T-cell (primary cell): ENCODE measurements at regions not wholly inside any gene's neighbourhood (a gene's known extent, or its start where the extent isn't known, plus 50 kb on each side); places are given as distances from the start of the nearest gene placed in this dataset.

Experiments
- ATAC-seq, 4 experiments: fragments of 200-7000 bp in 3 of 4; fragments of 150-1000 bp in 1 of 4; cut with Tn5 transposase; replicated peaks in 1 of 4; 1 replicate in 3 of 4; 2 replicates in 1 of 4; pipeline ENCODE4 v1.10.0; 2021; ENCODE audit warnings: moderate library complexity in 3 of 4, mild to moderate bottlenecking in 2 of 4, moderate number of reproducible peaks in 1 of 4
- CTCF ChIA-PET, 2 donors: fragments of 300-600 bp; sonication (Branson Sonifier 250); formaldehyde crosslinking; loops; one replicate each; lab custom pipeline; 2022; ENCODE audit warnings: antibody characterized with exemption in 2 of 2; lab: Charles Lee
- POLR2A ChIA-PET, 2 donors: fragments of 300-600 bp; sonication (Branson Sonifier 250); formaldehyde crosslinking; loops; one replicate each; lab custom pipeline; 2022; ENCODE audit warnings: antibody characterized with exemption in 2 of 2; lab: Charles Lee
- DNase-seq, 35 experiments: peaks; one replicate each; pipeline versions ENCODE4 v3.0.0 to v3.0.0-alpha.2; 2013 to 2023
- H3K27ac ChIP-seq: one replicate; pipeline ENCODE4 v1.5.1; 2013; ENCODE audit warnings: low read length
- H3K27me3 ChIP-seq, 2 experiments: replicated peaks in 1 of 2; 1 replicate in 1 of 2; 2 replicates in 1 of 2; pipeline versions ENCODE4 v1.6.1 to v1.7.0; 2013; ENCODE audit warnings: low read length in 1 of 2, mixed read lengths in 1 of 2; ENCODE audit not compliant: control insufficient read depth in 2 of 2, insufficient read depth in 2 of 2; ENCODE audit errors: extremely low read depth in 1 of 2
- H3K36me3 ChIP-seq, 2 donors: 1 replicate in 1 of 2; 2 replicates in 1 of 2; pipeline versions ENCODE4 v1.6.1 to v1.7.0; 2013; ENCODE audit warnings: low read length in 1 of 2; ENCODE audit not compliant: control insufficient read depth in 2 of 2, insufficient read depth in 1 of 2; ENCODE audit errors: extremely low read depth in 1 of 2
- H3K4me1 ChIP-seq, 2 experiments: 1 replicate in 1 of 2; 2 replicates in 1 of 2; pipeline versions ENCODE4 v1.6.1 to v1.7.0; 2013; ENCODE audit warnings: low read length in 2 of 2, mixed read lengths in 1 of 2; ENCODE audit not compliant: insufficient read depth in 2 of 2, control insufficient read depth in 1 of 2; ENCODE audit errors: extremely low read depth in 1 of 2
- H3K4me3 ChIP-seq, 2 donors: 1 replicate in 1 of 2; 2 replicates in 1 of 2; pipeline versions ENCODE4 v1.5.1 to v1.7.0; 2013; ENCODE audit warnings: mild to moderate bottlenecking in 2 of 2, low read length in 1 of 2, moderate library complexity in 1 of 2; ENCODE audit not compliant: control insufficient read depth in 1 of 2; ENCODE audit errors: extremely low read depth in 1 of 2
- H3K9me3 ChIP-seq: 2 replicates; pipeline ENCODE4 v1.7.0; 2013
- H3K27ac Mint-ChIP-seq, 2 donors: one replicate each; pipeline ENCODE4 v1.8.0; 2020 to 2021; ENCODE audit warnings: mild to moderate bottlenecking in 2 of 2, mixed read lengths in 2 of 2
- H3K27me3 Mint-ChIP-seq, 2 donors: one replicate each; pipeline ENCODE4 v1.8.0; 2021 to 2022; ENCODE audit warnings: mixed read lengths in 2 of 2
- H3K36me3 Mint-ChIP-seq: one replicate; pipeline ENCODE4 v1.8.0; 2021; ENCODE audit warnings: mixed read lengths
- H3K4me1 Mint-ChIP-seq, 3 donors: one replicate each; pipeline ENCODE4 v1.8.0; 2020 to 2022; ENCODE audit warnings: mixed read lengths in 3 of 3, mild to moderate bottlenecking in 1 of 3
- H3K4me3 Mint-ChIP-seq, 3 donors: one replicate each; pipeline ENCODE4 v1.8.0; 2020 to 2022; ENCODE audit warnings: mild to moderate bottlenecking in 3 of 3, mixed read lengths in 3 of 3, moderate library complexity in 3 of 3
- H3K9me3 Mint-ChIP-seq, 3 donors: one replicate each; pipeline ENCODE4 v1.8.0; 2020 to 2022; ENCODE audit warnings: mixed read lengths in 3 of 3
- WGBS: methylation state at CpG from one replicate; pipeline ENCODE4 v1.1.5; 2013; ENCODE audit warnings: missing lambda C conversion rate; ENCODE audit not compliant: insufficient coverage; 5-methylcytosine and 5-hydroxymethylcytosine counted together

GRCh38 chr2:175743011-175743410 lies 259.1 kb downstream of the LNPK start:
- no peak overlapping the region for H3K4me3 Mint-ChIP-seq
- DNase-seq = no peak
- no peaks in the 10 kb centered on the region for H3K36me3 Mint-ChIP-seq
- Histone ChIP-seq H3K36me3 (no peaks in the 10 kb centered on the region), H3K9me3 (no peaks in the 10 kb centered on the region), H3K27ac (no peak overlapping the region), H3K4me1 (no peaks in the 10 kb centered on the region), H3K27me3 (peaks cover 2 to 7% of the 10 kb centered on the region in 2 experiments), H3K4me3 (no peak overlapping the region)
- no peaks in the 10 kb centered on the region for H3K9me3 Mint-ChIP-seq
- WGBS = no CpG with 5 or more reads among the region's 1 CpG
- POLR2A ChIA-PET = no interaction called here
- H3K27me3 Mint-ChIP-seq = peaks cover 4 to 15% of the 10 kb centered on the region in 2 donors
- CTCF ChIA-PET = no interaction called here
- H3K27ac Mint-ChIP-seq = no peak overlapping the region
- ATAC-seq = no peak
- H3K4me1 Mint-ChIP-seq = no peaks in the 10 kb centered on the region

- POLR2A ChIA-PET = no interaction called here
- WGBS = 40% methylated on average over 1 of the region's 3 CpGs
- H3K36me3 ChIP-seq = no peaks in the 10 kb centered on the region
These were observed 259.7 kb downstream of the LNPK start for GRCh38 chr2:175742367-175742766.

GRCh38 chr2:175741164-175741563 lies 260.9 kb downstream of the LNPK start:
- Histone ChIP-seq H3K27ac (no peak overlapping the region), H3K27me3 (peaks cover 2 to 7% of the 10 kb centered on the region in 2 experiments), H3K36me3 (no peaks in the 10 kb centered on the region), H3K4me3 (no peak overlapping the region), H3K9me3 (no peaks in the 10 kb centered on the region), H3K4me1 (no peaks in the 10 kb centered on the region)
- peaks cover 4 to 15% of the 10 kb centered on the region in 2 donors for H3K27me3 Mint-ChIP-seq
- DNase-seq = no peak
- no peaks in the 10 kb centered on the region for H3K9me3 Mint-ChIP-seq
- ChIA-PET CTCF (no interaction called here), POLR2A (no interaction called here)
- H3K36me3 Mint-ChIP-seq = no peaks in the 10 kb centered on the region
- H3K4me1 Mint-ChIP-seq = no peaks in the 10 kb centered on the region
- no peak for ATAC-seq
- no peak overlapping the region for H3K4me3 Mint-ChIP-seq
- no peak overlapping the region for H3K27ac Mint-ChIP-seq

More at GRCh38 chr2:175742367-175742766, 259.7 kb downstream of the LNPK start:
- no peak for ATAC-seq
- no peak overlapping the region for H3K4me3 Mint-ChIP-seq
- no peaks in the 10 kb centered on the region for H3K4me1 ChIP-seq
- H3K27ac ChIP-seq = no peak overlapping the region
- no peaks in the 10 kb centered on the region for H3K9me3 ChIP-seq
- peaks cover 4 to 15% of the 10 kb centered on the region in 2 donors for H3K27me3 Mint-ChIP-seq
- no peaks in the 10 kb centered on the region for H3K36me3 Mint-ChIP-seq
- no peaks in the 10 kb centered on the region for H3K9me3 Mint-ChIP-seq
- no peak overlapping the region for H3K27ac Mint-ChIP-seq
- H3K4me3 ChIP-seq = no peak overlapping the region
- H3K4me1 Mint-ChIP-seq = no peaks in the 10 kb centered on the region
- CTCF ChIA-PET = no interaction called here
- peaks cover 2 to 7% of the 10 kb centered on the region in 2 experiments for H3K27me3 ChIP-seq
- no peak for DNase-seq

GRCh38 chr2:175737722-175738361 lies 264.2 kb downstream of the LNPK start:
- no peaks in the 10 kb centered on the region for H3K36me3 ChIP-seq
- H3K27ac ChIP-seq = no peak overlapping the region
- Mint-ChIP-seq H3K4me1 (no peaks in the 10 kb centered on the region), H3K9me3 (no peaks in the 10 kb centered on the region), H3K4me3 (no peak overlapping the region), H3K27me3 (peaks cover 2 to 11% of the 10 kb centered on the region in 2 donors), H3K36me3 (no peaks in the 10 kb centered on the region), H3K27ac (no peak overlapping the region)
- no peaks in the 10 kb centered on the region for H3K9me3 ChIP-seq
- no peak for DNase-seq
- no peak overlapping the region for H3K4me3 ChIP-seq
- POLR2A ChIA-PET = no interaction called here
- peaks cover 2 to 11% of the 10 kb centered on the region in 2 experiments for H3K27me3 ChIP-seq
- H3K4me1 ChIP-seq = no peaks in the 10 kb centered on the region
- CTCF ChIA-PET = no interaction called here
- ATAC-seq = no peak
- WGBS = no CpG with 5 or more reads among the region's 3 CpGs

GRCh38 chr2:175734686-175735085 lies 267.4 kb downstream of the LNPK start:
- no peak overlapping the region for H3K27ac Mint-ChIP-seq
- POLR2A ChIA-PET = no interaction called here
- H3K9me3 Mint-ChIP-seq = no peaks in the 10 kb centered on the region
- H3K27me3 Mint-ChIP-seq = peaks cover 0 to 7% of the 10 kb centered on the region in 2 donors
- Histone ChIP-seq H3K27me3 (peaks cover 2 to 11% of the 10 kb centered on the region in 2 experiments), H3K4me3 (no peak overlapping the region), H3K36me3 (no peaks in the 10 kb centered on the region), H3K4me1 (no peaks in the 10 kb centered on the region), H3K27ac (no peak overlapping the region), H3K9me3 (no peaks in the 10 kb centered on the region)
- 78% methylated on average over 5 of the region's 5 CpGs for WGBS
- no peaks in the 10 kb centered on the region for H3K4me1 Mint-ChIP-seq
- CTCF ChIA-PET = no interaction called here
- H3K4me3 Mint-ChIP-seq = no peak overlapping the region
- H3K36me3 Mint-ChIP-seq = no peaks in the 10 kb centered on the region
- no peak for DNase-seq
- no peak for ATAC-seq

- Histone ChIP-seq H3K36me3 (no peaks in the 10 kb centered on the region), H3K27ac (no peak overlapping the region), H3K4me3 (no peak overlapping the region), H3K4me1 (no peaks in the 10 kb centered on the region), H3K9me3 (no peaks in the 10 kb centered on the region), H3K27me3 (peaks cover 0 to 15% of the 10 kb centered on the region in 2 experiments)
- Mint-ChIP-seq H3K4me3 (no peak overlapping the region), H3K27ac (no peak overlapping the region), H3K9me3 (no peaks in the 10 kb centered on the region), H3K36me3 (no peaks in the 10 kb centered on the region), H3K4me1 (no peaks in the 10 kb centered on the region), H3K27me3 (peaks cover 4 to 7% of the 10 kb centered on the region in 2 donors)
- POLR2A ChIA-PET = no interaction called here
- ATAC-seq = no peak
- CTCF ChIA-PET = no interaction called here
- DNase-seq = no peak
- WGBS = 100% methylated on average over 1 of the region's 2 CpGs
These were observed 269.5 kb downstream of the LNPK start for GRCh38 chr2:175732531-175732930.

GRCh38 chr2:175730050-175730449 lies 272.0 kb downstream of the LNPK start:
- Mint-ChIP-seq H3K36me3 (no peaks in the 10 kb centered on the region), H3K4me3 (no peak overlapping the region), H3K27ac (no peak overlapping the region), H3K9me3 (peaks cover 0 to 1% (median 0%) of the 10 kb centered on the region in 3 donors), H3K27me3 (peaks cover 4 to 12% of the 10 kb centered on the region in 2 donors), H3K4me1 (no peaks in the 10 kb centered on the region)
- WGBS = 50% methylated on average over 1 of the region's 4 CpGs
- Histone ChIP-seq H3K27ac (no peak overlapping the region), H3K4me1 (no peaks in the 10 kb centered on the region), H3K4me3 (no peak overlapping the region), H3K27me3 (peaks cover 0 to 12% of the 10 kb centered on the region in 2 experiments), H3K36me3 (no peaks in the 10 kb centered on the region), H3K9me3 (no peaks in the 10 kb centered on the region)
- no peak for ATAC-seq
- CTCF ChIA-PET = no interaction called here
- no peak for DNase-seq
- POLR2A ChIA-PET = no interaction called here
